ENCODE measurements at regions not wholly inside any gene's neighbourhood (a gene's known extent, or its start where the extent isn't known, plus 50 kb on each side); places are given as distances from the start of the nearest gene placed in this dataset.
"Not testable (repeated sequence)": the region's sequence is repeated elsewhere in the genome, so short reads cannot be mapped to it uniquely, and the experiment has no call there.

DNA sequence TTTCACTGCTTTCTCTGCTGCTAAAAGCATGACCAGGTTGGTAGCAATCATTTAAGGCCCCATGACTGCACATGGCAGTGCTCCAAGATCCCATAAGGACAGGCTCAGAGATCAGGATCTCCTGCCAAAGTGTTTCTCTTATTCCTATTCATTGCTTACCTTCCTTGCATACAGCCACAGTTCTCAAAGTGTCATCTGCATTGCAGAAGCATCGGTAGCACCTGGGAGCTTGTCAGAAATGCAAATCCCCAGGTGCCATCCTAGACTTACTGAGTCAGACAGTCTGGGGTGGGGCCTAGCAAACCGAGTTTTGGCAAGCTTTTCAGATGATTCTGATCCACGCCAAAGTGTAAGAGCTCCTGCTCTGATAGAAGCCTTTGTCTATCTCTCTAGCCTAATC is 489.0 kb upstream of the AUTS2 start:
- Histone ChIP-seq H3K4me3 (ENCODE audit: low read length) (no peak overlapping the region), H3K4me1 (ENCODE audit: insufficient read depth, low read length) (no peaks in the 10 kb centered on the region), H3K9me3 (ENCODE audit: low read length) (no peaks in the 10 kb centered on the region), H3K27ac (ENCODE audit: low read depth, low read length) (no peak overlapping the region), H3K36me3 (ENCODE audit: insufficient read depth, low read length) (no peaks in the 10 kb centered on the region), H3K27me3 (ENCODE audit: insufficient read depth, low read length, poor library complexity, severe bottlenecking) (no peaks in the 10 kb centered on the region)
- ChIA-PET CTCF (no interaction called here), POLR2A (no interaction called here)
- Mint-ChIP-seq H3K4me3 (no peak overlapping the region), H3K9me3 (peaks cover 0 to 7% (median 5%) of the 10 kb centered on the region in 5 donors), H3K4me1 (no peaks in the 10 kb centered on the region), H3K27me3 (peaks cover 0 to 5% of the 10 kb centered on the region in 2 donors), H3K27ac (no peak overlapping the region), H3K36me3 (no peaks in the 10 kb centered on the region)
- DNase-seq = no peak

DNA sequence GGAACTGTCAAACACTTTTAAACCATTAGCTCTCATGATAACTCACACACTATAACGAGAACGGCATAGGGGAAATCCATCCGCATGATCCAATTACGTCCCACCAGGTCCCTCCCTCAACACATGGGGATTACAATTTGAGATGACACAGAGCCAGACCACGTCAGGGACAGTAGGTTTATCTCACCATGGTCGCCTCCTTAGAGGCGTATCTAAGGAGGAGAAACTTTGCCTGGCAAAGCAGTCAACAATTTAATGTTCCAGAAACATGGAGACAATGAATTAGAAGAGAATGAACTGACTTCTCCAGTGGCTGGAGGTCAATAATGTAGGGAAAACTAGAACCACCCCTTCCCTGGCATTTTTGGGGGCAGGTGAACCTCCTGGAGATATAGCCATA is 488.4 kb upstream of the AUTS2 start:
- no peaks in the 10 kb centered on the region for H3K4me1 ChIP-seq (ENCODE audit: insufficient read depth, low read length)
- no peaks in the 10 kb centered on the region for H3K4me1 Mint-ChIP-seq
- no peaks in the 10 kb centered on the region for H3K36me3 Mint-ChIP-seq
- H3K36me3 ChIP-seq (ENCODE audit: insufficient read depth, low read length) = no peaks in the 10 kb centered on the region
- H3K4me3 Mint-ChIP-seq = no peak overlapping the region
- POLR2A ChIA-PET = no interaction called here
- H3K27me3 Mint-ChIP-seq = peaks cover 0 to 5% of the 10 kb centered on the region in 2 donors
- CTCF ChIA-PET = no interaction called here
- H3K27ac Mint-ChIP-seq = no peak overlapping the region
- no peak overlapping the region for H3K4me3 ChIP-seq (ENCODE audit: low read length)
- no peak overlapping the region for H3K27ac ChIP-seq (ENCODE audit: low read depth, low read length)
- no peak for DNase-seq
- peaks cover 0 to 7% (median 5%) of the 10 kb centered on the region in 5 donors for H3K9me3 Mint-ChIP-seq
- H3K27me3 ChIP-seq (ENCODE audit: insufficient read depth, low read length, poor library complexity, severe bottlenecking) = no peaks in the 10 kb centered on the region
- no peaks in the 10 kb centered on the region for H3K9me3 ChIP-seq (ENCODE audit: low read length)

DNA sequence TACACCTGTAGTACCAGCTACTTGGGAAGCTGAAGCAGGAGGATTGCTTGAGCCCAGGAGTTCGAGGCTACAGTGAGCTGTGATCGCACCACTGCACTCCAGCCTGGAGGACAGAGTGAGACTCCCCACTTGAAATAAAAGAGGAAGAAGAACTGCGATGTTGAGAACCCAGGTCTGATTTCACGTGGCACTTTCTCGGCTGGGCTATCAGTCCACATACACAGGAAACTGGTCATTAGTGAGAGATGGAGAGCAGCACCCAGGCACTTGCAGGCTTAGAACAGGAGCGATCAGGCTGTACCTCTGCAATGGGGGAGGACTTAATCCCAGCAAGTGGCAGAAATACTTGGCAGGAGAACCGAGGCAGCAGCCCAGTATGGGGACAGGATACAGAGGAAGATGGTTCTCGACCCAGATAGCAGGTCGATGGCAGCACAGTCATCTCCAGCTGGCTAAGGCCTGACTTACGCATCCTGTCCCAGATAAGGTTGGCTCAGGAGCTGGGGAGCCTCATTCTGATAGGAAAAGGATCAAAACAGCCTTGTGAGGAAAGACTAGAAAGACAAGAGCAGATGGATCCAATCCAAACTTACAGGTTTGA is 487.7 kb upstream of the AUTS2 start:
- no peak overlapping the region for H3K4me3 ChIP-seq (ENCODE audit: low read length)
- H3K4me1 ChIP-seq (ENCODE audit: insufficient read depth, low read length) = no peaks in the 10 kb centered on the region
- H3K9me3 ChIP-seq (ENCODE audit: low read length) = no peaks in the 10 kb centered on the region
- Mint-ChIP-seq H3K36me3 (no peaks in the 10 kb centered on the region), H3K9me3 (peaks cover 0 to 7% (median 5%) of the 10 kb centered on the region in 5 donors), H3K4me1 (no peaks in the 10 kb centered on the region), H3K4me3 (no peak overlapping the region), H3K27ac (no peak overlapping the region), H3K27me3 (peaks cover 0 to 5% of the 10 kb centered on the region in 2 donors)
- H3K36me3 ChIP-seq (ENCODE audit: insufficient read depth, low read length) = no peaks in the 10 kb centered on the region
- ChIA-PET CTCF (no interaction called here), POLR2A (no interaction called here)
- H3K27ac ChIP-seq (ENCODE audit: low read depth, low read length) = no peak overlapping the region
- DNase-seq = no peak
- H3K27me3 ChIP-seq (ENCODE audit: insufficient read depth, low read length, poor library complexity, severe bottlenecking) = no peaks in the 10 kb centered on the region

DNA sequence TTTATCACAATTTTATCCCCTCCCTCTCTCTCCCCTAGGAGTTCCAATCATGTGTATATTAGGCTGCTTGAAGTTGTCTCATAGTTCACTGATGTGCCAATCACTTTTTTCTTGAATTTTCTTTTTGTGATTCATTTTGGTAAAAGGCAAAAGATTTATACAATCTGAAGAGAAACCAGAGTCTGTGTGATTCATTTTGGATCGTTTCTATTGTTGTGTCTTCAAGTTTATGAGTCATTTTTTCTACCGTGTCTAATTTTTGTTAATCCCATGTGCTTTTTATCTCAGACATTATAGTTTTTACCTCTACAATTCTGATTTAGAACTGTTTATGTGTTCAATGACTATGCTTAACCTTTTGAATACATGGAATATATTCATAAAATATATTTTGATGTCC is 483.9 kb upstream of the AUTS2 start:
- no peak overlapping the region for H3K27ac Mint-ChIP-seq
- H3K4me1 Mint-ChIP-seq = no peaks in the 10 kb centered on the region
- peaks cover 0 to 7% (median 5%) of the 10 kb centered on the region in 5 donors for H3K9me3 Mint-ChIP-seq
- no peaks in the 10 kb centered on the region for H3K36me3 Mint-ChIP-seq
- H3K27me3 Mint-ChIP-seq = peaks cover 0 to 2% of the 10 kb centered on the region in 2 donors
- H3K27ac ChIP-seq (ENCODE audit: low read depth, low read length) = no peak overlapping the region
- H3K9me3 ChIP-seq (ENCODE audit: low read length) = no peaks in the 10 kb centered on the region
- H3K36me3 ChIP-seq (ENCODE audit: insufficient read depth, low read length) = no peaks in the 10 kb centered on the region
- H3K27me3 ChIP-seq (ENCODE audit: insufficient read depth, low read length, poor library complexity, severe bottlenecking) = no peaks in the 10 kb centered on the region
- ChIA-PET CTCF (no interaction called here), POLR2A (no interaction called here)
- H3K4me1 ChIP-seq (ENCODE audit: insufficient read depth, low read length) = no peaks in the 10 kb centered on the region
- no peak overlapping the region for H3K4me3 ChIP-seq (ENCODE audit: low read length)
- no peak overlapping the region for H3K4me3 Mint-ChIP-seq
- no peak for DNase-seq

DNA sequence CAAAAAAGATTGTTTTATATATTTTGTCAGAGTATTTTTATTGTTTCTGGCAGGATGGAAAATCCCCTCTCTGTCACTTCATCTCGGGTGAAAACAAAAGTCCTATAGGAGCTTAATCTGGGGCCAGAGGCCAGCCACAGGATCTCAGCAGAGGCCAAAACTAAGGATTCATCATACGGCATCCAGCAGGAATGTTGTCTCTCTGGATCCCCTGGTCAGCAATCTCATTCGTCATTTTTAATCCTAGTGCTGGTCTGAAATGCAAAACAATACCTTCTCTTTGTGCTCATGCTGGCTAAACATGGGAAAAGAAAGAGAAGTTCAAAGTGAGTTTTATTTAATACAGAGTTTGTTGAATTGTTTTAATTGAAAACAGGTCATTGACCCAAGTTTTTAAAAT is 482.5 kb upstream of the AUTS2 start:
- Mint-ChIP-seq H3K9me3 (peaks cover 0 to 6% (median 2%) of the 10 kb centered on the region in 5 donors), H3K36me3 (no peaks in the 10 kb centered on the region), H3K27me3 (no peaks in the 10 kb centered on the region), H3K4me3 (no peak overlapping the region), H3K4me1 (no peaks in the 10 kb centered on the region), H3K27ac (no peak overlapping the region)
- no peaks in the 10 kb centered on the region for H3K4me1 ChIP-seq (ENCODE audit: insufficient read depth, low read length)
- no peak for DNase-seq
- H3K4me3 ChIP-seq (ENCODE audit: low read length) = no peak overlapping the region
- H3K36me3 ChIP-seq (ENCODE audit: insufficient read depth, low read length) = no peaks in the 10 kb centered on the region
- H3K27ac ChIP-seq (ENCODE audit: low read depth, low read length) = no peak overlapping the region
- POLR2A ChIA-PET = no interaction called here
- CTCF ChIA-PET = no interaction called here
- no peaks in the 10 kb centered on the region for H3K27me3 ChIP-seq (ENCODE audit: insufficient read depth, low read length, poor library complexity, severe bottlenecking)
- H3K9me3 ChIP-seq (ENCODE audit: low read length) = no peaks in the 10 kb centered on the region

DNA sequence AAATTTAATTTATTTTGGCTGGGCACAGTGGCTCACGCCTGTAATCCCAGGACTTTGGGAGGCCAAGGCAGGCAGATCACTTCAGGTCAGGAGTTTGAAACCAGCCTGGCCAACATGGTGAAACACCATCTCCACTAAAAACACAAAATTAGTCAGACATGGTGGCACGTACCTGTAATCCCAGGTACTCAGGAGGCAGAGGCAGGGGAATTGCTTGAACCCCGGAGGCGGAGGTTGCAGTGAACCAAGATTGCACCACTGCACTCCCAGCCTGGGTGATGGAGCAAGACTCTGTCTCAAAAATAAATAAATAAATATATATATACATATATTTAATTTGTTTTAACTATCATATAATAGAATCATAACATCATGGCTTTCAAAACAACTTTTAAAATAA is 482.1 kb upstream of the AUTS2 start:
- H3K36me3 Mint-ChIP-seq; H3K9me3 Mint-ChIP-seq; H3K27ac ChIP-seq (ENCODE audit: low read depth, low read length); DNase-seq; H3K27me3 Mint-ChIP-seq; H3K36me3 ChIP-seq (ENCODE audit: insufficient read depth, low read length); CTCF ChIA-PET; H3K9me3 ChIP-seq (ENCODE audit: low read length); H3K4me3 ChIP-seq (ENCODE audit: low read length); POLR2A ChIA-PET; H3K27ac Mint-ChIP-seq; H3K4me1 Mint-ChIP-seq; H3K4me1 ChIP-seq (ENCODE audit: insufficient read depth, low read length); H3K4me3 Mint-ChIP-seq; H3K27me3 ChIP-seq (ENCODE audit: insufficient read depth, low read length, poor library complexity, severe bottlenecking): not testable (repeated sequence)

DNA sequence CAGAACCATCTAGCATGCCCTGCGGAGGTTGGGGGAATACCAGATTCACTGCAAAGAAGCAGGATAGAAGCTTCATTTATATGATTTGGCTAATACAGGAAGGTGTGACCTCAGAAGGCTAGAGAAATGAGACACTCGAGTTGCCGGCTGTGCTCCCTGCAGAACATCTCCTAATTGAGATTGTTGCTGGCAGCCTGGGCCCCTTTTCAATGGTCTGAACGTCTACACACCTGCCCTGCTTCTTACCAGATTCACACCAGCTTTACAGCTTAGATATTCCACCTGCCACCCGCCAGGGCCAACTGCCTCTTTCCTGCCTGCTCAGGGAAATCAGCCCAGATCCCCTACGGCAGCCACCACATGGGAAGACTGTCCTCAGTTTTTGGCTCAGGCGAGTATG is 475.3 kb upstream of the AUTS2 start:
- no peaks in the 10 kb centered on the region for H3K27me3 Mint-ChIP-seq
- peaks cover 0 to 2% (median 0%) of the 10 kb centered on the region in 3 donors for H3K36me3 Mint-ChIP-seq
- no peaks in the 10 kb centered on the region for H3K4me1 Mint-ChIP-seq
- Histone ChIP-seq H3K9me3 (ENCODE audit: low read length) (no peaks in the 10 kb centered on the region), H3K27me3 (ENCODE audit: insufficient read depth, low read length, poor library complexity, severe bottlenecking) (no peaks in the 10 kb centered on the region), H3K4me3 (ENCODE audit: low read length) (no peak overlapping the region), H3K27ac (ENCODE audit: low read depth, low read length) (no peak overlapping the region), H3K36me3 (ENCODE audit: insufficient read depth, low read length) (no peaks in the 10 kb centered on the region), H3K4me1 (ENCODE audit: insufficient read depth, low read length) (no peaks in the 10 kb centered on the region)
- DNase-seq = no peak
- H3K9me3 Mint-ChIP-seq = peaks cover 0 to 16% (median 4%) of the 10 kb centered on the region in 5 donors
- no peak overlapping the region for H3K4me3 Mint-ChIP-seq
- no peak overlapping the region for H3K27ac Mint-ChIP-seq
- ChIA-PET CTCF (no interaction called here), POLR2A (no interaction called here)

DNA sequence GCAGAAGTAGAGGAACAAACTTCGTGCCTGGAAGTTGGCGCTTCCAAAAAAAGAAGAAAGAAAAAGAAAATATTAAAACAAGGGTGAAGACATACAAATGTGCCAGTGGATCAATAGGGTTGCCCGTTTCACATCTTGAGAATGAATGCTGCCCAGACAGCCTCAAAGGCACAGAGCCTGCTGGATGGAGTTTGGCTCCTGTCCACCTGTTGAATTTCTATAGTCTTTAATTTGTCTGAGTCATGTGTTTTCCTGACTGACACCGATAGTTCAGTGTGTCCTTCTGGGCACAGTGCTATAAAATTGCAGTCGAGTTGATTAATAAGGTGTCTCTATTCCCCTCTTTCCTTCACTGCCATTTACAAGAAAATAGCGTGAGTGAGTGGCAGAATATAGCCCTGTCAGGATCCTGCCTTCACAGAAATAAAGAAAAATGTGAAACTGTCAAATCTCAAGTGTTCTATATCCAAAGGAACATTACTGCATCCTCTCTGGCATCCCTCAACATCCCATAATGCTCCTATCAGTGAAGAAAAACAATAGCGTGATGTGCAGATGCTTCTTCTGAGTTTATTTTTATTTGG is 471.3 kb upstream of the AUTS2 start:
- Histone ChIP-seq H3K9me3 (ENCODE audit: low read length) (no peaks in the 10 kb centered on the region), H3K4me3 (ENCODE audit: low read length) (no peak overlapping the region), H3K4me1 (ENCODE audit: insufficient read depth, low read length) (no peaks in the 10 kb centered on the region), H3K36me3 (ENCODE audit: insufficient read depth, low read length) (no peaks in the 10 kb centered on the region), H3K27ac (ENCODE audit: low read depth, low read length) (no peak overlapping the region), H3K27me3 (ENCODE audit: insufficient read depth, low read length, poor library complexity, severe bottlenecking) (no peaks in the 10 kb centered on the region)
- H3K9me3 Mint-ChIP-seq = peaks cover 0 to 24% (median 4%) of the 10 kb centered on the region in 5 donors
- H3K4me3 Mint-ChIP-seq = no peak overlapping the region
- no peak overlapping the region for H3K27ac Mint-ChIP-seq
- POLR2A ChIA-PET = no interaction called here
- peaks cover 0 to 2% (median 0%) of the 10 kb centered on the region in 3 donors for H3K36me3 Mint-ChIP-seq
- no peak for DNase-seq
- peaks cover 0 to 3% of the 10 kb centered on the region in 2 donors for H3K27me3 Mint-ChIP-seq
- CTCF ChIA-PET = no interaction called here
- no peaks in the 10 kb centered on the region for H3K4me1 Mint-ChIP-seq
